BE2C (cell line): ENCODE measurements at regions not wholly inside any gene's neighbourhood (a gene's known extent, or its start where the extent isn't known, plus 50 kb on each side); places are given as distances from the start of the nearest gene placed in this dataset.

Experiments used
- DNase-seq: peaks from one replicate; pipeline ENCODE4 v3.0.0-alpha.2; 2020
- H3K27me3 ChIP-seq: fragments of 250-450 bp; sonication (Bioruptor Pico); 2 replicates; pipeline ENCODE4 v1.5.1; 2020; ENCODE audit warnings: mild to moderate bottlenecking
- H3K36me3 ChIP-seq: fragments of 250-450 bp; sonication (Bioruptor Pico); 2 replicates; pipeline ENCODE4 v1.5.1; 2020; ENCODE audit warnings: mild to moderate bottlenecking
- H3K4me1 ChIP-seq: fragments of 250-450 bp; sonication (Bioruptor Pico); 2 replicates; pipeline ENCODE4 v1.5.1; 2020
- H3K4me3 ChIP-seq: 2 replicates; pipeline ENCODE4 v1.5.1; 2011; ENCODE audit warnings: low read depth, low read length
- H3K9me3 ChIP-seq: fragments of 250-450 bp; sonication (Bioruptor Pico); 2 replicates; pipeline ENCODE4 v1.5.1; 2020
- CTCF ChIP-seq: IDR thresholded peaks from 2 replicates; pipeline ENCODE4 v1.5.1; 2012; ENCODE audit warnings: mild to moderate bottlenecking, low read depth, low read length

GRCh38 chr10:92785118-92785517 lies 63.2 kb upstream of the EXOC6 start:
- Histone ChIP-seq H3K9me3 (no peaks in the 10 kb centered on the region), H3K36me3 (no peaks in the 10 kb centered on the region), H3K27me3 (no peaks in the 10 kb centered on the region), H3K4me1 (no peaks in the 10 kb centered on the region), H3K4me3 (no peak overlapping the region)
- no peak for TF ChIP-seq CTCF
- DNase-seq = no peak

- Histone ChIP-seq H3K27me3 (no peaks in the 10 kb centered on the region), H3K36me3 (no peaks in the 10 kb centered on the region), H3K9me3 (no peaks in the 10 kb centered on the region), H3K4me3 (no peak overlapping the region), H3K4me1 (no peaks in the 10 kb centered on the region)
- TF ChIP-seq CTCF = no peak
- DNase-seq = no peak
These were observed 60.7 kb upstream of the EXOC6 start for GRCh38 chr10:92787557-92788152.

- no peaks in the 10 kb centered on the region for H3K9me3 ChIP-seq
- H3K4me3 ChIP-seq = no peak overlapping the region
- no peak for TF ChIP-seq CTCF
- DNase-seq = no peak
- H3K4me1 ChIP-seq = no peaks in the 10 kb centered on the region
- no peaks in the 10 kb centered on the region for H3K27me3 ChIP-seq
- no peaks in the 10 kb centered on the region for H3K36me3 ChIP-seq
These were observed 59.3 kb upstream of the EXOC6 start for GRCh38 chr10:92789067-92789466.

- no peak overlapping the region for H3K4me3 ChIP-seq
- no peak for DNase-seq
- H3K27me3 ChIP-seq = no peaks in the 10 kb centered on the region
- H3K36me3 ChIP-seq = no peaks in the 10 kb centered on the region
- no peaks in the 10 kb centered on the region for H3K4me1 ChIP-seq
- no peaks in the 10 kb centered on the region for H3K9me3 ChIP-seq
- no peak for TF ChIP-seq CTCF
These were observed 58.5 kb upstream of the EXOC6 start for GRCh38 chr10:92789786-92790185.

- no peak for DNase-seq
- Histone ChIP-seq H3K4me3 (no peak overlapping the region), H3K9me3 (no peaks in the 10 kb centered on the region), H3K36me3 (no peaks in the 10 kb centered on the region), H3K27me3 (no peaks in the 10 kb centered on the region), H3K4me1 (no peaks in the 10 kb centered on the region)
- no peak for TF ChIP-seq CTCF
These were observed 57.9 kb upstream of the EXOC6 start for GRCh38 chr10:92790440-92790839.

GRCh38 chr10:92792661-92793060 lies 55.7 kb upstream of the EXOC6 start:
- no peak for TF ChIP-seq CTCF
- no peak overlapping the region for H3K4me3 ChIP-seq
- no peaks in the 10 kb centered on the region for H3K27me3 ChIP-seq
- no peaks in the 10 kb centered on the region for H3K9me3 ChIP-seq
- no peaks in the 10 kb centered on the region for H3K36me3 ChIP-seq
- DNase-seq = no peak
- no peaks in the 10 kb centered on the region for H3K4me1 ChIP-seq
